ENCODE measurements at regions not wholly inside any gene's neighbourhood (a gene's known extent, or its start where the extent isn't known, plus 50 kb on each side); places are given as distances from the start of the nearest gene placed in this dataset.

DNA sequence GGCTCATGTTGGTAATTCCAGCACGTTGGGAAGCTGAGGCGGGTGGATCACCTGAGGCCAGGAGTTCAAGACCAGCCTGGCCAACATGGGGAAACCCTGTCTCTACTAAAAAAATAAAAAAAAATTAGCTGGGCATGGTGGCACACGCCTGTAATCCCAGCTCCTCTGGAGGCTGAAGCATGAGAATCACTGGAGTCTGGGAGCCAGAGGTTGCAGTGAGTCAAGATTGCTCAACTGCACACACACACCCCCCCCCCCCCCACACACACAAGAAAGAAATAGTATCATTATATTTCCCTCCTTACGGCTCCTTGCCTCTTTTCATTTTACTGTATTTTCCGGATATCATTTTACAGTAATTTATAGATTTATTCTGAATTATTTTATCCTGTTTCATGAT is 963.1 kb upstream of the GOT2 start:
- Histone ChIP-seq H3K27ac (ENCODE audit: low read depth in 2 of 2, low read length in 1 of 2) (no peak overlapping the region), H3K36me3 (replicated peaks in 1 of 2; ENCODE audit: control insufficient read depth in 1 of 2, insufficient read depth in 2 of 2, low read length in 1 of 2) (no peaks in the 10 kb centered on the region), H3K4me3 (ENCODE audit: low read depth in 2 of 2, low read length in 1 of 2) (no peak overlapping the region), H3F3A (replicated peaks; ENCODE audit: insufficient read depth) (no peaks in the 10 kb centered on the region), H4K20me1 (ENCODE audit: insufficient read depth) (no peaks in the 10 kb centered on the region), H3K9me2 (no peaks in the 10 kb centered on the region), H3K79me2 (ENCODE audit: insufficient read depth) (no peaks in the 10 kb centered on the region), H2AFZ (ENCODE audit: low read depth) (no peak overlapping the region), H3K9me3 (no peaks in the 10 kb centered on the region), H3K4me2 (no peak overlapping the region), H3K4me1 (ENCODE audit: control insufficient read depth in 1 of 2, insufficient read depth in 2 of 2, low read depth in 1 of 2, low read length in 1 of 2) (no peaks in the 10 kb centered on the region), H3K9ac (no peak overlapping the region), H3K27me3 (ENCODE audit: insufficient read depth) (no peaks in the 10 kb centered on the region)
- TF ChIP-seq NRF1 (IDR thresholded peaks at IDR 0.05; ENCODE audit: low read depth, low read length) (no peak), YY1 (IDR thresholded peaks at IDR 0.05; ENCODE audit: low read depth) (no peak), RCOR1 (IDR thresholded peaks at IDR 0.05; ENCODE audit: low read length) (no peak)
- TF ChIP-seq, protein P1, sequence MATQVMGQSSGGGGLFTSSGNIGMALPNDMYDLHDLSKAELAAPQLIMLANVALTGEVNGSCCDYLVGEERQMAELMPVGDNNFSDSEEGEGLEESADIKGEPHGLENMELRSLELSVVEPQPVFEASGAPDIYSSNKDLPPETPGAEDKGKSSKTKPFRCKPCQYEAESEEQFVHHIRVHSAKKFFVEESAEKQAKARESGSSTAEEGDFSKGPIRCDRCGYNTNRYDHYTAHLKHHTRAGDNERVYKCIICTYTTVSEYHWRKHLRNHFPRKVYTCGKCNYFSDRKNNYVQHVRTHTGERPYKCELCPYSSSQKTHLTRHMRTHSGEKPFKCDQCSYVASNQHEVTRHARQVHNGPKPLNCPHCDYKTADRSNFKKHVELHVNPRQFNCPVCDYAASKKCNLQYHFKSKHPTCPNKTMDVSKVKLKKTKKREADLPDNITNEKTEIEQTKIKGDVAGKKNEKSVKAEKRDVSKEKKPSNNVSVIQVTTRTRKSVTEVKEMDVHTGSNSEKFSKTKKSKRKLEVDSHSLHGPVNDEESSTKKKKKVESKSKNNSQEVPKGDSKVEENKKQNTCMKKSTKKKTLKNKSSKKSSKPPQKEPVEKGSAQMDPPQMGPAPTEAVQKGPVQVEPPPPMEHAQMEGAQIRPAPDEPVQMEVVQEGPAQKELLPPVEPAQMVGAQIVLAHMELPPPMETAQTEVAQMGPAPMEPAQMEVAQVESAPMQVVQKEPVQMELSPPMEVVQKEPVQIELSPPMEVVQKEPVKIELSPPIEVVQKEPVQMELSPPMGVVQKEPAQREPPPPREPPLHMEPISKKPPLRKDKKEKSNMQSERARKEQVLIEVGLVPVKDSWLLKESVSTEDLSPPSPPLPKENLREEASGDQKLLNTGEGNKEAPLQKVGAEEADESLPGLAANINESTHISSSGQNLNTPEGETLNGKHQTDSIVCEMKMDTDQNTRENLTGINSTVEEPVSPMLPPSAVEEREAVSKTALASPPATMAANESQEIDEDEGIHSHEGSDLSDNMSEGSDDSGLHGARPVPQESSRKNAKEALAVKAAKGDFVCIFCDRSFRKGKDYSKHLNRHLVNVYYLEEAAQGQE (IDR thresholded peaks at IDR 0.05; ENCODE audit: low read depth, low read length), result no peak
- WGBS (ENCODE audit: low lambda C conversion rate), result 55% methylated on average over 5 of the region's 5 CpGs
- POLR2A ChIA-PET, result no interaction called here
- no peak for DNase-seq
- CTCF ChIA-PET, result no interaction called here

DNA sequence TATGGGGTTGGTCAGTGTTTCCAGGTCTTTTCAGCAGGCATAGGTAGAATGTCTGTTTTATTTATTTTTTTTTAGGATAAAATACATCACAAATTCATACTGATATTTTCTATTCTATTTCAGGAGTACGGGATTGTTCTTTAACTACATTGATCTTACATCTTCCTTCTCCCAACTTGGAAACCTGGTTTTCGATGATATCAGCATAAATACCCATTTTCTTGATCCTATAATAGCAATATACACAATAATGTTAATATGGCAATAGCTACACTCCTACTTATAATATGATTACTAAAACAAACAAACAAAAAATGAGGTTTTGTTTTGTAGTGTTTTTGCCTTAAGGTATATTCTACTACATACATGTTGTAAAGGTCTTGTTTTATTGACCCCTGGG is 962.4 kb upstream of the GOT2 start:
- Histone ChIP-seq H3F3A (replicated peaks; ENCODE audit: insufficient read depth) (no peaks in the 10 kb centered on the region), H3K4me3 (ENCODE audit: low read depth in 2 of 2, low read length in 1 of 2) (no peak overlapping the region)

More for the DNA sequence above, 962.4 kb upstream of the GOT2 start:
- no peak overlapping the region for H3K27ac ChIP-seq (ENCODE audit: low read depth in 2 of 2, low read length in 1 of 2)
- no peak for DNase-seq
- no peaks in the 10 kb centered on the region for H3K36me3 ChIP-seq (replicated peaks in 1 of 2; ENCODE audit: control insufficient read depth in 1 of 2, insufficient read depth in 2 of 2, low read length in 1 of 2)
- no peaks in the 10 kb centered on the region for H4K20me1 ChIP-seq (ENCODE audit: insufficient read depth)
- H3K4me1 ChIP-seq (ENCODE audit: control insufficient read depth in 1 of 2, insufficient read depth in 2 of 2, low read depth in 1 of 2, low read length in 1 of 2), result no peaks in the 10 kb centered on the region
- no peaks in the 10 kb centered on the region for H3K9me2 ChIP-seq
- ChIA-PET POLR2A (no interaction called here), CTCF (no interaction called here)
- no peak for TF ChIP-seq FOXJ3 (CRISPR knock-in tag; IDR thresholded peaks at IDR 0.05)
- no peak for TF ChIP-seq RAD21 (IDR thresholded peaks at IDR 0.05; ENCODE audit: low read length)
- no peak for TF ChIP-seq SIN3A (IDR thresholded peaks at IDR 0.05; ENCODE audit: borderline replicate concordance, low read depth, low read length)
- TF ChIP-seq EP300 (IDR thresholded peaks at IDR 0.05; ENCODE audit: borderline replicate concordance in 1 of 2, low read depth in 1 of 2, low read length in 1 of 2), result no peak
- no peak for TF ChIP-seq RCOR1 (IDR thresholded peaks at IDR 0.05; ENCODE audit: low read length)
- TF ChIP-seq RFX5 (IDR thresholded peaks at IDR 0.05; ENCODE audit: low read length), result no peak
- TF ChIP-seq, protein P1 (IDR thresholded peaks at IDR 0.05; ENCODE audit: low read depth, low read length), result no peak
- TF ChIP-seq ELF1 (IDR thresholded peaks at IDR 0.05), result no peak
- H3K79me2 ChIP-seq (ENCODE audit: insufficient read depth), result no peaks in the 10 kb centered on the region
- H3K4me2 ChIP-seq, result no peak overlapping the region
- 39% methylated on average over 2 of the region's 2 CpGs for WGBS (ENCODE audit: low lambda C conversion rate)
- no peaks in the 10 kb centered on the region for H3K9me3 ChIP-seq
- no peak overlapping the region for H2AFZ ChIP-seq (ENCODE audit: low read depth)
- no peaks in the 10 kb centered on the region for H3K27me3 ChIP-seq (ENCODE audit: insufficient read depth)
- no peak overlapping the region for H3K9ac ChIP-seq

Data from SK-N-SH (cell line).